SK-N-MC (cell line): ENCODE measurements at regions not wholly inside any gene's neighbourhood (a gene's known extent, or its start where the extent isn't known, plus 50 kb on each side); places are given as distances from the start of the nearest gene placed in this dataset.

Experiments
- EZH2 ChIP-seq: fragments of 200-600 bp; sonication (generic); IDR thresholded peaks from one replicate; pipeline ENCODE4 v1.6.1; 2017; ENCODE audit warnings: antibody characterized with exemption
- POLR2AphosphoS5 ChIP-seq: IDR thresholded peaks from 2 replicates; pipeline ENCODE4 v1.6.1; 2012; ENCODE audit warnings: mild to moderate bottlenecking, low read depth, low read length, borderline replicate concordance

- no peak for TF ChIP-seq EZH2
- no peak for TF ChIP-seq POLR2AphosphoS5
These were observed 499.1 kb downstream of the CD83 start for GRCh38 chr6:14616656-14617055.
